ENCODE measurements at regions not wholly inside any gene's neighbourhood (a gene's known extent, or its start where the extent isn't known, plus 50 kb on each side); places are given as distances from the start of the nearest gene placed in this dataset.

DNA sequence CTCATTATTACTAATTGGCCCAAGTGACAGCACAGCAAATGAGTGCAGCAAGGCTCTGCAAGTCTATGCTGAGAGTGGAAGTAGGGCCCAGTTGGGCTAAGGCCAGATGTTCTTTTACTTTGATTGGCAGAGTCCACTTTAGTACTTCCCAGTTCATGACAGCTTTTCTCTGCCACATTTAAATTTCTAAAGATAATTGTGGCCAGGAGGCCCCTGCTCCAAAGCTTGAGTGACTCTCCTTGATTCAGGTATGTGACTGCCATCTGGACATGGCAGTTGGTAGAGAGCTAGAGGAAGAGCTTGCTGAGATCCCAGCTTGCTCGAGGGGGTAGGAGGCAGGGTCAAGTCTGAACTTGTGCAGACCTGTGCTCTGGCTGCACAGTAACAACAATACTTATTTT, 154.1 kb downstream of the CARTPT start:
- Histone ChIP-seq H3K9me3 (ENCODE audit: control insufficient read depth, low read length) (peaks cover 9% of the 10 kb centered on the region), H3K27me3 (replicated peaks; ENCODE audit: control insufficient read depth, insufficient read depth, low read length) (peaks cover 2% of the 10 kb centered on the region), H3K36me3 (ENCODE audit: control insufficient read depth, insufficient read depth, low read length, severe bottlenecking) (no peaks in the 10 kb centered on the region), H3K9ac (ENCODE audit: low read length) (no peak overlapping the region), H3K4me1 (ENCODE audit: control insufficient read depth, insufficient read depth, low read length) (no peaks in the 10 kb centered on the region), H3K4me3 (ENCODE audit: low read length) (no peak overlapping the region)
- no peak for DNase-seq (ENCODE audit: low read depth)

DNA sequence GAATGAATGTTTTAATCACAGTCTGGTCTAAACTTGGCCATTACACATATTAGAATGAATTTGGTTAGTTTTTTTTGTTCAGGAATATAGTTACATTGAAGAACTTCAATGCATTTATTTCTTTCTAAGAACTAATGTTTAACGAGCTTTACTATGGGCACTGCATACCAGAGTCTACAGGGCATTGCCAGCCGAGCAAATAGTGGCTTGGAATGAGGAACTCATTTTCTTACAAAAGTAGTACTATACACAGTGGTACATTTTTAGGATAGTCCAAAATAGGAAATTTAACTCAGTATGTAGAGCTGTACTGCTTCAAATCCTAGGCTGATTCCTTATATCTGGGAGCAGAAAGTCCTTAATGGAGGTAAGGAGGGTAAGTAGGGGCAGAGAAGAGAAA, 155.4 kb downstream of the CARTPT start:
- H3K9me3 ChIP-seq (ENCODE audit: control insufficient read depth, low read length), result peaks cover 9% of the 10 kb centered on the region
- no peaks in the 10 kb centered on the region for H3K4me1 ChIP-seq (ENCODE audit: control insufficient read depth, insufficient read depth, low read length)
- no peak for DNase-seq (ENCODE audit: low read depth)
- H3K9ac ChIP-seq (ENCODE audit: low read length), result no peak overlapping the region
- H3K4me3 ChIP-seq (ENCODE audit: low read length), result no peak overlapping the region
- peaks cover 2% of the 10 kb centered on the region for H3K27me3 ChIP-seq (replicated peaks; ENCODE audit: control insufficient read depth, insufficient read depth, low read length)
- no peaks in the 10 kb centered on the region for H3K36me3 ChIP-seq (ENCODE audit: control insufficient read depth, insufficient read depth, low read length, severe bottlenecking)

DNA sequence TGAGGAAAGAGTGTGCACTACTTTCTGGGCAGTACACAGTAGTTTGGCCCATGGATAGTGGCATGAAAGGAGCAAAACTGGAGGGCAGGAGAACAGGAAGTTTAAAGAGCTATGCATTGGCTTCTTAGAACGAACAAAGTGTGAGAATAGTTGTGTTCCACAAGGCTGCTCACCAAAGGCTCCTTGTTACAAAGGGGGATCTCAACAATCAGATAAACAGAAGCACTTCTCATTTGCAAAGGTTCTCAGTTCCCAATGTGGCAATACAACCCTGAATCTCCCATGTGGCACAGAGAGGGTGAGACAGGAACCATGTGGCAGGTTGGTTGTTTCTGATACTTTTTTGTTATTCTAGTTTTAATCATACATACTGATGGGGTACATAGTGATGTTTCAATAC, 158.4 kb downstream of the CARTPT start:
- Histone ChIP-seq H3K9ac (ENCODE audit: low read length) (no peak overlapping the region), H3K9me3 (ENCODE audit: control insufficient read depth, low read length) (no peaks in the 10 kb centered on the region), H3K4me3 (ENCODE audit: low read length) (no peak overlapping the region), H3K36me3 (ENCODE audit: control insufficient read depth, insufficient read depth, low read length, severe bottlenecking) (no peaks in the 10 kb centered on the region), H3K27me3 (replicated peaks; ENCODE audit: control insufficient read depth, insufficient read depth, low read length) (peaks cover 5% of the 10 kb centered on the region), H3K4me1 (ENCODE audit: control insufficient read depth, insufficient read depth, low read length) (no peaks in the 10 kb centered on the region)
- no peak for DNase-seq (ENCODE audit: low read depth)

DNA sequence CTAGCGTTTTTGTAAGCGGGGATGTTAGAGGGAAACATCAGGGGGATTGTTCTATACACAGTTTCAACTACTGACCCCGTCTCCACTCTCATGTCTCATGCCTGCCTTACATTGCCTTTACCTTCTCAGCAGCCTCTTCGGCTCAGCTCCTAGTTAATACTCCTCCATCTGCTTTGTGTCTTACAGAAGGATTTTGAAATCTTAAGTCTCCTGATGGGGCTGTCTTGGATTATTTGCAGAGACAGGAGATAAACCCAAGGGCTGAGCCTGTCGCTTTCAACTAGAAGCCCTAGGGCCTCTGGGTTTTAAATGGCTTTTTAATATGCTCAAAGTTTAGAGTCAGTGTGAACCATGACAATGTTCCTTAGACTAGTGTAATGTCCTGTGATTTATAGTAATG, 161.5 kb downstream of the CARTPT start:
- DNase-seq (ENCODE audit: low read depth), result peak; percentile 59

DNA sequence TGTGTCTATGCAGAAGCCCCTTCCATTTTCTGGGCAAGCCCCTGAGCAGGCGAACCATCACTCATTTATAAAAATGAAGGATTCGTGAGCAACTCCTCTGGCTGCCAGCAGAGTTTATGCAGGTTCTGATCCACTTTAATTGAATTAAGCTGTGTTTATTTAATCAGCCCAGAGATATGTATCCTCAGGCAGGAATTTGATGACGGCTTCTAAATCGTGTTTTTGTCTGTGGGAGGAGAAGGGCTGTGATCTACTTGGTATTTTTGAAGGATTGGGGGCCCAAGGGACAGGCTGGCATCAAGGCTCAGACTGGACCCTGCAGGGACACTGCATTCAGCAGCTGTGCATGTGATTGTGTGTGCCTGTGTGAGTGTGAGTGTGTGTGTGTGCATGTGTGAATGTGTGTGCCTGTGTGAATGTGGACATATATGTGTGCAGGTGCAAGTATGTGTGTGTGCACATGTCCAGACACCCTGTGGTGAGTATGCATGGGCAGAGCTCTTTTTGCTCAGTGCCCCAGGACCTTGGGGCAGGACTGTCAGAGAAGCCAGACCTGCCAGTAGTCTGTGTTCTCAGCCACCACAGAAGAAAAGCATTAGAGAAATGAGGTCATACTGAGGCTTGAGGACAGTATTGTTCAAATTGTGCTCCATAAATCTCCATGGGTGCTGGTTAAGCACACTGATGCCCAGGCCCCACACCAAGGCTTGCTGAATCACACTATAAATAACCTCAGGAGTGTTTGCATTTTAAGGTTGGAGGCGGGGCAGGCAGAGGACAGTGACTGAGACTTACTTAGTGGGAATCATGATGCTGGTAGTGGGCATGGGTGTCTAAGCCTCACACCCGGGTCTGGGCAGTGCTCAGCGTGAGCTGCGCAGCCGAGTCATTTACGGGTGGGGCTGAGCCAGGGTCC, 164.0 kb downstream of the CARTPT start:
- H3K9ac ChIP-seq (ENCODE audit: low read length), result no peak overlapping the region
- no peak overlapping the region for H3K4me3 ChIP-seq (ENCODE audit: low read length)
- no peaks in the 10 kb centered on the region for H3K36me3 ChIP-seq (ENCODE audit: control insufficient read depth, insufficient read depth, low read length, severe bottlenecking)
- H3K9me3 ChIP-seq (ENCODE audit: control insufficient read depth, low read length), result no peaks in the 10 kb centered on the region
- H3K27me3 ChIP-seq (replicated peaks; ENCODE audit: control insufficient read depth, insufficient read depth, low read length), result peaks cover 3% of the 10 kb centered on the region
- H3K4me1 ChIP-seq (ENCODE audit: control insufficient read depth, insufficient read depth, low read length), result peaks cover 12% of the 10 kb centered on the region
- peak; percentile 87 for DNase-seq (ENCODE audit: low read depth)

More for the DNA sequence above, 161.5 kb downstream of the CARTPT start:
- Histone ChIP-seq H3K9ac (ENCODE audit: low read length) (no peak overlapping the region), H3K27me3 (replicated peaks; ENCODE audit: control insufficient read depth, insufficient read depth, low read length) (peaks cover 3% of the 10 kb centered on the region), H3K36me3 (ENCODE audit: control insufficient read depth, insufficient read depth, low read length, severe bottlenecking) (no peaks in the 10 kb centered on the region), H3K9me3 (ENCODE audit: control insufficient read depth, low read length) (no peaks in the 10 kb centered on the region), H3K4me1 (ENCODE audit: control insufficient read depth, insufficient read depth, low read length) (peaks cover 12% of the 10 kb centered on the region), H3K4me3 (ENCODE audit: low read length) (no peak overlapping the region)

DNA sequence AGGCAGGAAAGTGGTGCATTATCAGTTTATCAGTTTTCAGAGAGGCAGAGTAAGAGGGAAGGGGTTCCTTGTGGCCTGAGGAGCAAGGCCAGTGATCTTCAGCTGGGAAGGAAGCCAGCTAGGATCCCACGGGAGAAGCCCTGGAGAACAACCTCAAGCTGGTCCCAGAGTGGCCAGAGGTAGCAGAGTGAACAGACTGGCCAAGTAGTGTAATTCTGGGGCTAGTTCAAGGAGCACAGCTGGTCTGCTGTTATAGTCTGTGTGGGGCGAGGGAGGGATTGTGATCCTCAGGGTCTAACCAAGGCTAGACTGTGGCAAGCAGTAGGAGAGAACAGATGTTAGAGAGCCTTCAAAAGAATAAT, 164.6 kb downstream of the CARTPT start:
- Histone ChIP-seq H3K9ac (ENCODE audit: low read length) (no peak overlapping the region), H3K9me3 (ENCODE audit: control insufficient read depth, low read length) (no peaks in the 10 kb centered on the region), H3K27me3 (replicated peaks; ENCODE audit: control insufficient read depth, insufficient read depth, low read length) (peaks cover 3% of the 10 kb centered on the region), H3K4me1 (ENCODE audit: control insufficient read depth, insufficient read depth, low read length) (peaks cover 12% of the 10 kb centered on the region), H3K36me3 (ENCODE audit: control insufficient read depth, insufficient read depth, low read length, severe bottlenecking) (no peaks in the 10 kb centered on the region), H3K4me3 (ENCODE audit: low read length) (no peak overlapping the region)
- peak; percentile 46 for DNase-seq (ENCODE audit: low read depth)

DNA sequence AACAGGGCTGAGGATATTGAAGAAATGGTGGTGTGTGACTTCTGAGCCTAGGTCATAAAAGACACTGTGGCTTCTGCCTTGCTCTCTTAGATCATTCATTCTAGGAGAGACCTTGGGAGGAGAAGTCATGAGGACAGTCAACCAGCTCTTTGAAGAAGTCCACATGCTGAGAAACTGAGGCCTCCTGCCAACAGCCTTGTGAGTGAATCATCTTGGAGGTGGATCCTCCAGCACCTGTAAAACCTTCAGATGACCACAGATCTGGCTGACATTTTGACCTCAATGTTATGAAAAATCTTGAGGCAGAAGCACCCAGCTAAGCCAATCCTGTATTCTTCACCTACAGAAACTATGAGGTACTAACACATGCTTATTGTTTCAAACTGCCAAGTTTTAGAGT, 165.9 kb downstream of the CARTPT start:
- H3K4me1 ChIP-seq (ENCODE audit: control insufficient read depth, insufficient read depth, low read length), result peaks cover 12% of the 10 kb centered on the region
- H3K4me3 ChIP-seq (ENCODE audit: low read length), result no peak overlapping the region
- peaks cover 6% of the 10 kb centered on the region for H3K27me3 ChIP-seq (replicated peaks; ENCODE audit: control insufficient read depth, insufficient read depth, low read length)
- no peak for DNase-seq (ENCODE audit: low read depth)
- H3K9me3 ChIP-seq (ENCODE audit: control insufficient read depth, low read length), result no peaks in the 10 kb centered on the region
- H3K36me3 ChIP-seq (ENCODE audit: control insufficient read depth, insufficient read depth, low read length, severe bottlenecking), result no peaks in the 10 kb centered on the region
- no peak overlapping the region for H3K9ac ChIP-seq (ENCODE audit: low read length)

DNA sequence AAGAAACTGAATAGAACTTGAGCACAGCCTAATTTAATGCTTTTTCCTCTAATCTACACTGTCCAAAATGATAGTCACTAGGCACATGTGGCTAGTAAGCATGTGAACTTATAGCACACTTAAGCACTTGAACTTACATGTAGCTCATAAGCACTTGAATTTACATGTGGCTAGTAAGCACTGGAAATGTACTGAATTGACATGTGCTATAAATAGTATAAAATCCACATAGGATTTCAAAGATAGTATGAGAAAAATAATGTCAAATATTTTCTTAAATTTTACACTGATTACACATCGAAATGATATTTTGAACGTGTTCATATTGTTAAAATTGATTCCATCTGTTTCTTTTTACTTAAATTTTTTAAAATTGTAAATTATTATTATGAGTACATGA, 167.3 kb downstream of the CARTPT start:
- Histone ChIP-seq H3K27me3 (replicated peaks; ENCODE audit: control insufficient read depth, insufficient read depth, low read length) (peaks cover 8% of the 10 kb centered on the region), H3K4me3 (ENCODE audit: low read length) (no peak overlapping the region), H3K36me3 (ENCODE audit: control insufficient read depth, insufficient read depth, low read length, severe bottlenecking) (no peaks in the 10 kb centered on the region), H3K9ac (ENCODE audit: low read length) (no peak overlapping the region), H3K9me3 (ENCODE audit: control insufficient read depth, low read length) (no peaks in the 10 kb centered on the region), H3K4me1 (ENCODE audit: control insufficient read depth, insufficient read depth, low read length) (peaks cover 12% of the 10 kb centered on the region)
- DNase-seq (ENCODE audit: low read depth), result no peak

DNA sequence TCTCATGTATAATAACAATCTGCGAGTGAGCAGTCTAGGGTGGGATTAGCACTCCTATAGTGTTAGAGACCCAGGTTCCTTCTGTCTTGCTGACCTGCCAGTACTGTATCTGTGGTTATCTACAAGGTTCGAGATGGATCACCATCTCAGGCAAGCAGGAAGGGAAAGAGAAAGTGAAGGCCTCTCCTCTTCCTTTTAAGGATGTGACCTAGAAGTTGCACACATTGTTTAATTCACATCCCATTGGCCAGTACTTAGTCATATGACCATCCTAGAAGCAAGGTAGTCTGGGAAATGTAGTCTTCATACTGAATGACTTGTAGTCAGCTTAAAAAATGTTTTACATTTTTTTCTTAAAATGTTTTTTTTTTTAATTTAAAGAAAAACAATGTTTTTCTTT, 168.6 kb downstream of the CARTPT start:
- Histone ChIP-seq H3K9me3 (ENCODE audit: control insufficient read depth, low read length) (no peaks in the 10 kb centered on the region), H3K9ac (ENCODE audit: low read length) (no peak overlapping the region), H3K36me3 (ENCODE audit: control insufficient read depth, insufficient read depth, low read length, severe bottlenecking) (no peaks in the 10 kb centered on the region), H3K4me3 (ENCODE audit: low read length) (peak overlapping the region; percentile 4), H3K4me1 (ENCODE audit: control insufficient read depth, insufficient read depth, low read length) (peaks cover 12% of the 10 kb centered on the region), H3K27me3 (replicated peaks; ENCODE audit: control insufficient read depth, insufficient read depth, low read length) (peaks cover 8% of the 10 kb centered on the region)
- DNase-seq (ENCODE audit: low read depth), result peak; percentile 94

DNA sequence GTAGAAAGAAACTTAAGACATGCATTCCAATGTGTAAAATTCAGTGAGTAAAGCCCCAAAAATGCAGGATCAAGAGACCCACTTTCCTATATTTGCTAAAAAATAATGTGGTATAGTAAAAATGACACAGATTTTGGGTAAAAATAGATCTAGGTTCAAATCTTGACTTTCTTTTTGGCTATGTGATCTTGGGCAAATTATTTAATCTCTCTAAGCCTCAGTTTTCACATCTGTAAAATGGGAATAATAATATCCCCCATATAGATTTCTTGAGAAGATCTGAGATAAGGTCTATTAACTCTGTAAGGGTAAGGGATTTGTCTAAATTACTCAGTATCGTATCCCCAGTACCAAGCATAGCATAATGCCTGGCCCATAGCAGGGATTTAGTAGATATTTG, 172.3 kb downstream of the CARTPT start:
- no peaks in the 10 kb centered on the region for H3K9me3 ChIP-seq (ENCODE audit: control insufficient read depth, low read length)
- no peak overlapping the region for H3K4me3 ChIP-seq (ENCODE audit: low read length)
- H3K9ac ChIP-seq (ENCODE audit: low read length), result no peak overlapping the region
- no peaks in the 10 kb centered on the region for H3K36me3 ChIP-seq (ENCODE audit: control insufficient read depth, insufficient read depth, low read length, severe bottlenecking)
- no peak for DNase-seq (ENCODE audit: low read depth)
- H3K4me1 ChIP-seq (ENCODE audit: control insufficient read depth, insufficient read depth, low read length), result peaks cover 11% of the 10 kb centered on the region
- H3K27me3 ChIP-seq (replicated peaks; ENCODE audit: control insufficient read depth, insufficient read depth, low read length), result peaks cover 16% of the 10 kb centered on the region

DNA sequence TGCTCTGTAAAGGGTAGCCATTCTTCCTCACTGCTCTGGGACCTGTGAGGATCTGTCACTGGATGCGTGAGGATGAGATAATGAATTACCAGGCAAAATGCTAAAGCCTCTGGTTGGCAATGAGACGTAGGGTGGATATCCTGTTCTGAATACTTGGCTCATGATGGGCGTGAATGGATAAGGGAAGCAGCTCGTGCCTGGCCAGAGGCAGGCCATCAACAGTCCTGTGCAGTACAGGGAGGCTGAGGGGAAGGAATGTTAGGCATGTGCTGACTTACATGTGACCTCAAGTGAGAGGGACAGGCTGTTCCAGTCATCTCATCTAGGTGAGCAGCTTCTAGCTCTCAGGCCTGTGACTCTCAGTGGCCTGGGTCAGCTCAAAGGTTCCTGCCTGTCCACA, 172.8 kb downstream of the CARTPT start:
- DNase-seq (ENCODE audit: low read depth), result peak; percentile 54

More for the DNA sequence above, 172.8 kb downstream of the CARTPT start:
- no peaks in the 10 kb centered on the region for H3K9me3 ChIP-seq (ENCODE audit: control insufficient read depth, low read length)
- peaks cover 11% of the 10 kb centered on the region for H3K4me1 ChIP-seq (ENCODE audit: control insufficient read depth, insufficient read depth, low read length)
- no peaks in the 10 kb centered on the region for H3K36me3 ChIP-seq (ENCODE audit: control insufficient read depth, insufficient read depth, low read length, severe bottlenecking)
- no peak overlapping the region for H3K4me3 ChIP-seq (ENCODE audit: low read length)
- no peak overlapping the region for H3K9ac ChIP-seq (ENCODE audit: low read length)
- H3K27me3 ChIP-seq (replicated peaks; ENCODE audit: control insufficient read depth, insufficient read depth, low read length), result peaks cover 16% of the 10 kb centered on the region
